ENCODE measurements at regions not wholly inside any gene's neighbourhood (a gene's known extent, or its start where the extent isn't known, plus 50 kb on each side); places are given as distances from the start of the nearest gene placed in this dataset.
A peak's percentile ranks its signal among the peaks of the same experiment; 100 is the strongest.
"Not testable (repeated sequence)": the region's sequence is repeated elsewhere in the genome, so short reads cannot be mapped to it uniquely, and the experiment has no call there.

GRCh38 chr1:234844479-234845031, 234.6 kb upstream of the IRF2BP2 start:
- DNase-seq (ENCODE audit: low spot score) = no peak

GRCh38 chr1:234843946-234844345, 234.0 kb upstream of the IRF2BP2 start:
- DNase-seq (ENCODE audit: low spot score) = no peak

DNA sequence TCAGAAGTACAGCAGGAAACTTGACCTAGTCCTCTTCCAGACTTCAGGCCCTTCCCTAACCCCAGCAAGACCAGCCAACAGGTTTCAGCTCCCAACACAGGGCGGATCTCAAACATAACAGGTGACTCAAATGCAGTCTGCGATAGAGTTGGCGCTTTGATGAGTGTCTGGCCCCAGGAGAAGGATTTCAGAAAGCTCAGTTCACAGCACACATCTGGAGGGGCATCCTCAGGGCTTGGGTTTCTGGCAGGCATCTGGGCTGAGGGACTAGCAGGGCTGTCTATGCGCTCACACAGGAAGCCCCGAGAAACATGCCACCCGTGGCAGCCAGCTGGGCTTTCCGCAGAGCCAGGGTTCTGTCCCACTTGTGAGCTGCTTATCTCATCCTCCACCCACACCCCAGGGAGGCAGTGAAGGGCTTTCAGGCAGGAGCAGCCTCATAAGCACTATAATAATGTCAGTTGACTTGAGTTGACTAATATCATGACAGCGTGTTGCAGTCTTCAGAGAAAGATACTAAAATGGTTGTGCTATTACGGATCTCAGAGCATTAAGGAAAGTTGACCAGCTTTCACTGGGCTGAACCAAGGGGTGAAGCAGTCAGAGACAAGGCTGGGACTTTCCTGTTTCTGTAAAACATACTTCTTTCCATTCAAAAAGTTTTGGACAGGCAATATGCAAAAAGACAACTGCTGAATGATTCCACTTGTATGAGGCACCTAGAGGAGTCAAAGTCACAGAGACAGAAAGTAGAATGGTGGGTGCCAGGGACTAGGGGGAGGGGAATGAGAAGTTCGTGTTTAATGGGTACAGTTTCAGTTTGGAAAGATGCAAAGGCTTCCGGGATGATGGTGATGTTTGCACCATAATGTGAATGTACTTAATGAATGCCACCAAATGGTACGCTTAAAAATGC, 233.0 kb upstream of the IRF2BP2 start:
- no peak for DNase-seq (ENCODE audit: low spot score)

GRCh38 chr1:234841710-234842231, 231.8 kb upstream of the IRF2BP2 start:
- DNase-seq (ENCODE audit: low spot score) = peak; percentile 49

DNA sequence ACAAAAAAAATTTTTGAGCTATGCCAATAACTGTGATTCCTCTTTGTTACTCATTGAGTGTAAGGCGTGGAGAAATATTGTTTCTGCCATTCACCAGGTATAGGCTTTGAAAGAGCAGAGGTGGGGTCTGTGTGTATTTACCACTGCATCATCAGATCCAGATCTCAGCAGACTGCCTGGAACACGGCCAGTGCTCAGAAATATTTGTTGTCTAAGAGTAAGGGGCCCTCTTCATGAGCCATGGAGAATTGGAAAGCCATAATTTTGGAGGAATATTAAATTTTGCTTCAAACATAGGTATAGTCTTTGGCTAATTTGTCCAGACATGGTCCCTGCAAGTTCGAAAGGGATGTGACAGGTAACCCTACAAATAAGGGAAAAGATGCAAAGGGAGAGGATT, 231.3 kb upstream of the IRF2BP2 start:
- DNase-seq (ENCODE audit: low spot score) = no peak

- no peak for DNase-seq (ENCODE audit: low spot score)
Observed at GRCh38 chr1:234840843-234841242, 230.9 kb upstream of the IRF2BP2 start.

- no peak for DNase-seq (ENCODE audit: low spot score)
Observed at GRCh38 chr1:234840253-234840652, 230.3 kb upstream of the IRF2BP2 start.

- no peak for DNase-seq (ENCODE audit: low spot score)
Observed at GRCh38 chr1:234839663-234840062, 229.7 kb upstream of the IRF2BP2 start.

DNA sequence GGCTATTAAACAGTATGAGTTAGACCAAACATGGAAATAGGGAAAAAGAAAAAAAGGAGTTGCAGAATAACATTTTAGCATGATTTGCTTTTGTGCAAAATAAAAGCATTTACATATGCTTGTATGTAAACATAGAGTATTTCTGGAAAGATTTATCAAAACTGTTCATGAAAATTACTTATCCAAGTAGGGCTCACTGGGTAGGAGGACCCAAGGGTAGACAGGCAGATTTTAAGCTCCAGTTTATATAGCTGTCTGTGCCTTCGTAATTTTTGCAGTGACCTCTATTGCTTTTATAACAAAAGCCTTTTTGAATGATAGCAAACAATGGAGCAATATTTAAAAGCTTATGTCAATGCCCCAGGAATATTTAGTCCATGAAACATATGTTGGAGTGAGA, 228.8 kb upstream of the IRF2BP2 start:
- no peak for DNase-seq (ENCODE audit: low spot score)

- DNase-seq (ENCODE audit: low spot score) = no peak
Observed at GRCh38 chr1:234838182-234838581, 228.2 kb upstream of the IRF2BP2 start.

- no peak for DNase-seq (ENCODE audit: low spot score)
Observed at GRCh38 chr1:234837713-234838112, 227.7 kb upstream of the IRF2BP2 start.

GRCh38 chr1:234836776-234837357, 226.9 kb upstream of the IRF2BP2 start:
- DNase-seq (ENCODE audit: low spot score) = no peak

DNA sequence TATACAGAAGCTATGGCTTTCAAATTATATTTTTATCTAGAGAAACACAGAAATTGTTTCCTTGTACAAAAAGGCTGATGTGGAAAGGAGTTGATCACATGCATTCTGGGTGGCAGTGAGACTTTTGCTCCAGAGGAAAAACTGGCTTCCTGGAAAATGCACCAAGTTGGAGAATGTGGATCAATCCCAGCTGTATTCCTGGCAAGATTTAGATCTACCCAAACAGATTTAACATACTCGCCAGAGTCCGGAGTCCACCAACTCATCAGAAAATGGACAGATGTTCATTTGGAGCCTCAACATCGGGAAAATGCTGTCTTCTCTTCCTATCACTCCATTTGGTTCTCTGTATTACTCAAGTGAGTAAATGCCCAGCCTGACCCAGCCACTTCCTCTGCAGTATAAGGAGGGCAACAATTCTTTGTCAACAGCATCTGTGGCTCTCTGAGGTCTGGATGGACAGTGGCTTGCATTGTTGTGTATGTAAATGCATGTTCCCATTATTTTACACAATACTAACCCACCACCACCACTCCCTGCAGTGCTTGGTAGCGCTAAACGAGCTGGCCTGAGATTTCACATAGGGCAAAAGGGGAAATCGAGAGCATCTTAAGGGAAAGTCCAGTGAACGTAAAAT, 226.2 kb upstream of the IRF2BP2 start:
- DNase-seq (ENCODE audit: low spot score) = no peak

DNA sequence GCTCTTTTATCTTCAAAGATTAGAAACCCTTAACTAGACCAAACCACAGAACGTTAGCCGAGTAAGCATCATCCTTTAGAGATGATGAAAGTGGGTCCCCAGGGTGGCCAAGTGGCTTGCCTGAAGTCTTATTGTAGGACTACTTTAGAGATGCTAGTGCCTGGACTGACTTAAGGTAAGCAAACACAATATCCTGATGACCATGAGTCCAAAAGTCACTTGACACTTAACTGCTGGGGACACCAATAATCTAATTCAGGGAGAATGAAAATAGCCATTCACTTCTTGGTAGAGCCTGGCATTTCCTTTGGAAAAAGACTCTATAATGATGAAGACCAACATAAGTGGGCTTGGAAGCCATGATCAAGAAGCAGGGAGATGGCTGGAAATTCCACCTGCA, 225.3 kb upstream of the IRF2BP2 start:
- no peak for DNase-seq (ENCODE audit: low spot score)

- DNase-seq (ENCODE audit: low spot score) = no peak
Observed at GRCh38 chr1:234833646-234834045, 223.7 kb upstream of the IRF2BP2 start.

DNA sequence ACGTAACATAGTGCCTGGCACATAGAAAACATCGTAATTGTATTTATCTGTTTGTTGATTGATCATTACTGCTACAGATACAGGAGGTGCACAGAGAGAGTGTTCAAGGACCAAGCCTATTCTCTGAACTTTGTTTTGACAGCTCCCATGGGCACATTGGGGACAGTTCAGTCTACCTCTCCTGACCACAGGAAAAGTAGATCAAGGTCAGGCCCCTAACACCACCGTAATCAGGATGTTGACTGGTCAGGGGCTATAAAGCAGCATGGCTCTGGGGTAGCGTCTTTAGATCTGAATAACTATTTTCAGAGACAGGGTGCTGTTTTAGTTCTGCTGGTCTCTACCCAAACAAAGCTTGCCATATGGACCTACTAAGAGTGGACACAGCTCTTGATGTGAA, 223.1 kb upstream of the IRF2BP2 start:
- DNase-seq (ENCODE audit: low spot score) = no peak

GRCh38 chr1:234827656-234828055, 217.7 kb upstream of the IRF2BP2 start:
- DNase-seq (ENCODE audit: low spot score) = no peak

DNA sequence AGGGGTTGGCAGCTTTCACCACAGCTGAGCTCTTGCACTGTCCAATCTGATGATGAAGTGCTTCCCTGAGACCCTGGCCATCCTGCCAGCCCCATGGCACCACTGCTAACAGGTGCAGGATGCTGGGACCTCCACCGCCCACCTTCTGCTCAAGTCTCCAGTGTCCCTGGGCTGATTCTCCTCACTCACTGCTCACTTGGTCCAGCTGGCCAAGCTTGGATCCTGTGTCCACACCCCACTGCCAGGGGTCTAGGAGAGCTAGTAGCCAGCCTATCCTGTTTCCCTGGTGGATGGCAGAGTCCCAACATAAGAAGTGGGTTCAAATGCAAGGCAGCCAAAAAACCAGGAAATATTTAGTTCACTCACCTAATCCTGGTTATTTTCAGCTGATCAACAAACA, 217.2 kb upstream of the IRF2BP2 start:
- DNase-seq (ENCODE audit: low spot score) = no peak

- no peak for DNase-seq (ENCODE audit: low spot score)
Observed at GRCh38 chr1:234826352-234826751, 216.4 kb upstream of the IRF2BP2 start.

DNA sequence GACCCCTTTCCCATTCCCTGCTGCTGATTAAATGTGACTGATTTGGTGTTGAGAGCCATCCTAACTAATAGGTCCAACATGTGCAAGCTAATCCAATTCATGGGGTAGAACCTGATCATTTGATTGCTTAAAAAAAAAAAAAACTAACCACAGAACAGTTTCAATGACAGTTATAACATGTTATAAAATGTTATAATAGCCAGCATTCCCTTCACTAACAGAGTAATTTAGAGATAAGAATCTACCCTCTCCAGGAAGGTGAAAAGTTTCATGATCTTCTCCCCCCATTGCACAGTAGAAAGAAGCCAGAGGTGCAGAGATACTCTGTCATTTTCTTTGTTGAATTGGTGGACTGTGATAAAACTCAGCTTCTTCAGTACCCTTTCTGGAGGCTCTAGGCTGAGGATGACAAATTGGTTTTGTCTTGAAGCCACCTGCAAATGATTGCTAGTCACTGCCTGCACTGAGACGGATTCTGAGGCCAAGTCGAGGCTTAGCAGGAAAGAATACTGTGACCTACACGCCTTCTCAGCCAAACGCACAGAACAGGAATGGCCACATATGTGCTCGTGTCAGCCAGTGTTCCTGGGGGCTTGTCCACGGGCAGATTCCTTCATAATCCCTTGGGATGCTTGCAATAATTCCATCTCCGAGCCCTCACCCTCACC, 215.7 kb upstream of the IRF2BP2 start:
- DNase-seq (ENCODE audit: low spot score) = no peak

- DNase-seq (ENCODE audit: low spot score) = not testable (repeated sequence)
Observed at GRCh38 chr1:234824836-234825235, 214.9 kb upstream of the IRF2BP2 start.
